HG03521 (cell line): ENCODE measurements at regions not wholly inside any gene's neighbourhood (a gene's known extent, or its start where the extent isn't known, plus 50 kb on each side); places are given as distances from the start of the nearest gene placed in this dataset.
"Not testable (repeated sequence)": the region's sequence is repeated elsewhere in the genome, so short reads cannot be mapped to it uniquely, and the experiment has no call there.

Experiments used
- ATAC-seq: cut with Tn5 transposase; IDR thresholded peaks from one replicate; pipeline ENCODE4 v1.9.1; 2021; ENCODE audit warnings: mild to moderate bottlenecking, moderate library complexity; ENCODE audit not compliant: unreplicated experiment

GRCh38 chr5:21484498-21484889 is 1368.7 kb downstream of the CDH12 start:
- ATAC-seq: not testable (repeated sequence)

DNA sequence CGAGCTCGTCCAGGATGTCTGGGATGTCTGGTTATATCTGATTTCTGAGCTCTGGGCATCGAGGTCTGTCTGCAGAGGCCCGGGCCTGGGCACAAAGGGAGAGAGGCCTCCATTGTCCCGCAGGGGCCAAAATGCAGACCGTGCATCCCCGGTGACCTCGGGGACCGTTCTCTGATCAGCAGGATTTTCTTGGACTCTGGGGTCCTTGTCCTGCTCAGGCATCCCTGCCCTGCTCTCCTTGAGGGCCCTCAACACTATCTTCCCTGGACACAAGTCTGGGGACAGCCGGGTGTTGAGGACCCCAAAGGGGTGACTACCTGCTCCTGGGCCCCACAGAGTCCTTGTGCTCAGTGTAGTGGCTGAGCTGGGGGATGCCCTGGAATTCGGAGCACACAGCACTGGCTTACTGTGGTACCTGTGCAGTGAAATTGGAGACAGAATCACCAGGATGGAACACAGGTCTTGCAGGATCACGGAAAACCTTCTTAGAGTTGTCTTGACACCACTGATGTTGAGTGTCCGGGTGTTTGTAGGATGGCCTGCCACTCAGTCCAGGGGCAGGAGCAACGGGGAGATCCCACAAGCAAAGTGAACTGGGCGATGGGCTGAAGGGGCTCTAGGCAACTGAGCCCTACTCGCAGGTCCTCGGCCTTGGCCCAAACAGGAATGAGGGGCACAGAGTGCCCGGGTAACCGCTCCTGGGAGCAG is 1369.2 kb downstream of the CDH12 start:
- not testable (repeated sequence) for ATAC-seq

DNA sequence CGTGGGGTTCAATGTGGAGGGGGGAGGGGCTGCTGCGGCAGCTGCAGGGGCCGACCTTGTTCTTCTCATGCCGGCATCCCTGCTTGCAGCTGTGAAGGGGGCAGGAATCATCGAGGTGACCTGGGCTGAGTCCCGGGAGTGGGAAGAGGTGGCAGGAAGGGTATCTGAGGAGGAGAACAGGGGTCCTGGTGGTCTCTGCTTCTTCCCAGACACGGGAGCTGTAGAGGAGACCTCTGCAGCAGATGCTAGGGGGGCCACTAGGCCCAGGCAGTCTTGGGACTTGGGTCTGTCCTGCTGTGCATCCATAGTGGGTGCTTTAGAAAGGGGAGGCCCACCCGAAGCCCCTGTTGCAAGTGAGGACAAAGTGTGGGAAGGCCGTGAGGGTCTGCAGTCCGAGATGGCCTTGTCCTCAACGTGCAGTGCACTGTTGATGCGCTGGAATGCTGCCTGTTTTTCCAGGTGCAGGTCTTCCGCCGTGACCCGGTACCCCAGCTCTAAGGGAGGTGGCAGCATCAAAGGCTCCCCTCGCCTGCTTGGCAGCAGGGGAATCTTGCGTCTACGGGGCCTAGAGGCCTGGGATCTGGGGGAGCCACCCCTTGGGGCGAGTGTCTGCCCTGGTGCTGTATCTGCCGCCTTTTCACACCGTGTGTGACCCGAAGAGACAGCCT is 1370.0 kb downstream of the CDH12 start:
- ATAC-seq: not testable (repeated sequence)

DNA sequence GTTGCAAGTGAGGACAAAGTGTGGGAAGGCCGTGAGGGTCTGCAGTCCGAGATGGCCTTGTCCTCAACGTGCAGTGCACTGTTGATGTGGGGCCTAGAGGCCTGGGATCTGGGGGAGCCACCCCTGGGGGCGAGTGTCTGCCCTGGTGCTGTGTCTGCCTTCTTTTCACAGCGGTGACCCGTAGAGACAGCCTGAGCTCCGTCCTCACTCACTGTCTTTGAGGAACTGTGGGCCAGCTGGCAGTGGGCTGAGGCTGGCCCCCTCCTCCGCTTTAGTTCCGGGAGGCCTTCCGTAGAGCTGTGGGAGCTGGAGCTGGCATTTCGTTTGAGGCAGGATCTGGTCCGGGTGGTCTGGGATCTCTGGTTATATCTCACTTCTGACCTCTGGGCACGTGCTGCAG is 1370.6 kb downstream of the CDH12 start:
- ATAC-seq: not testable (repeated sequence)

- ATAC-seq: not testable (repeated sequence)
Observed at GRCh38 chr5:21481320-21482270, 1371.5 kb downstream of the CDH12 start.

DNA sequence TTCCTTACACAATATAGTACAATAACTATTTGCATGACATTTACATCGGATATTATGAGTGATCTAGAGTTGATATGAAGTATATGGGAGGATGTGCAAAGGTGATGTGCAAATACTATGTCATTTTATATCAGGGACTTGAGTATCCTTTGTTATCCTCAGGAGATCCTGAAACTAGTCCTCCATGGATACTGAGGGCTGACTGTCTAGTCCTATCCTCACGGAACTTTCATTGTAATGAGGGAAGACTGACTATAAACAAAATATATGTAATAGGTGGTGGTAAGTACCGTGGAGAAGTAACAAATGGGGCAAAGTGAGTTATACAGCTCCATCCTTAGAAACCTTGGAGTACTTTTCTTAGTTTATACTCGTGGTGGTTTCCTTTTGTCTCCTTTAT is 1373.1 kb downstream of the CDH12 start:
- ATAC-seq: not testable (repeated sequence)

DNA sequence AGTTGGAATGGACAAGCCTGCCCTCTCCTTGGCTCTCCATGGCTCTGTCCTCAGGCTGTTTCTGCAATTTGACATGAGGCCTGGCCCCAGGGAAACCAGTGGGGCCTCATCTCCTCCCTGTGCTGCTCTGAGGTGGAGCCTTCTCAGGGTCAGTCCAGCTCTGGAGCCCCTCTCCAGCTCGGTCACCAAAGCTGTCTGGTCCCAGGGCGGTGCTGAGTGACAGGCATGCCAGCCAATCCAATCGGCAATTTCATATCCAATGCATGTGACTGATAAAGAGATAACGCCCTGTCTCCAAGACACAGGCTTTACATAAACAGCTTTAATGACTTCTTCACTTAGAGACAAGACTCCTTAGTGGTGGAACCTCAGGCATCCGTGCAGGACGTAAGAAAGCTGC is 1379.2 kb downstream of the CDH12 start:
- ATAC-seq: not testable (repeated sequence)

DNA sequence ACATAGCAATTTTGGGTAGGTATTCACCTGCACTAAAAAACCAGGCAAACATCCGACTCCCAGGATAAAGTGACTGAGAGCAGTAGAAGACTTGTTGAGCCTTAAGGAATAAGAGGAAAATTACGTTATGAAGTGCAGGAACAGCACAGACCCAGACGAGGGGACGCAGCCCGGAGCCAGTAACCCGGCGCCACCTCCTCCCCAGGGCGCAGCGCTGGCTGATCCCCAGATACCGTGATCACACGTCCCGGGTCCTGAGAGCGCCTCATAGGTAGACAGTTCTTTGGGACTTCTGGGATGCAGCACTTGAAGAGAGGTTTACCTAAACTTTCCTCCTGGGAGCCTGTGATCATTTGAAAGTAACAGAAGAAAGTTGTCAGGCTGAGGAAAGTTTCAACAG is 1379.7 kb downstream of the CDH12 start:
- not testable (repeated sequence) for ATAC-seq

GRCh38 chr5:21471691-21472090 is 1381.5 kb downstream of the CDH12 start:
- not testable (repeated sequence) for ATAC-seq

DNA sequence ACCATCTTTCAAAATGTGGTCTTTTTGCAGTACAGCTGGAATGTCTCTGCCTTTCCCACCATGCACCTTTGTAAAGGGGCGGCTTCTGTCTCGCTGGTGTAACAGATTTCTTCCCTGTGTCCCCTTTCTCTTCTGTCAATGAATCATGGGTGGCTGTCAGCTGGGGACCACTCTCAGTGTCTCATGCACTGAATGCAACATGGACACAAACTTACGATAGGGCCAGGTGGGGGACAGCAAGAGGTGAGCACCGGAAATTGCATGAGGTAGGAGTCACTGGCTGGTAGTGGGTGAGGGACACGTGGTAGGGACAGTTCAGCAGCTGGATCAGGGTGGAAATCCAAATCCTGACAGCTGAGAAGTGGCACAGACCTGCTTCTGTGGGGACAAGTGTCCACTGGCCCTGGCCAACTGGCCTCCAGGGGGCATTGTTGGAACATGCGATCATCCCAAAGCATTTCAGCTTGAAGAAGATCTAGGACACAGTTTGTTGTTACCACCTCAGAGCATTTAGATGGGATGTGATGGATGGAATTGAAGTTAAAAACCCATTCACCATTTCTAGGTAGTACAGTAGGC is 1383.5 kb downstream of the CDH12 start:
- ATAC-seq: not testable (repeated sequence)

DNA sequence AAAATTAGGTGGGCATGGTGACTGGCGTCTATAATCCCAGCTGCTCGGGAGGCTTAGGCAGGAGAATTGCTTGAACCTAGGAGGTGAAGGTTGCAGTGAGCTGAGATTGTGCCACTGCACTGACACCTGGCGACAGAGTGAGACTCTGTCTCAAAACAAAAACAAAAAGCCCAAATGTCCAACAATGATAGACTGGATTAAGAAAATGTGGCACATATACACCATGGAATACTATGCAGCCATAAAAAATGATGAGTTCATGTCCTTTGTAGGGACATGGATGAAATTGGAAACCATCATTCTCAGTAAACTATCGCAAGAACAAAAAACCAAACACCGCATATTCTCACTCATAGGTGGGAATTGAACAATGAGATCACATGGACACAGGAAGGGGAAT is 1385.6 kb downstream of the CDH12 start:
- ATAC-seq: not testable (repeated sequence)

DNA sequence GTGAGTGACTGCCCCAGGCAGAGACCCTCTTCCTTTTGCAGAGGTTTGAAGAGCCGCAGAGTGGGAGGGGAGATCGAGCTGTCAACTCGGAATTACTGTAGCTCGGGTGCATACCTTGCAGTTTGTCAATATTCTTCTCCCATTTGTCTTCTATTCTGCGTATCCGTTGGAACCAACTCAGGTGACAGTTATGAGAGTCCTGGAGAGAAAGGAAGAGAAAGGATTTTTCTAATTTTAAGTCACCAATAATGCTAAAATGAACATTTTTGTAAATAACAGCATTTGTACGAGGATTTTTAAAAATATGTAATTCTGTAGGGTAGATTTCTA is 1393.4 kb downstream of the CDH12 start:
- not testable (repeated sequence) for ATAC-seq

DNA sequence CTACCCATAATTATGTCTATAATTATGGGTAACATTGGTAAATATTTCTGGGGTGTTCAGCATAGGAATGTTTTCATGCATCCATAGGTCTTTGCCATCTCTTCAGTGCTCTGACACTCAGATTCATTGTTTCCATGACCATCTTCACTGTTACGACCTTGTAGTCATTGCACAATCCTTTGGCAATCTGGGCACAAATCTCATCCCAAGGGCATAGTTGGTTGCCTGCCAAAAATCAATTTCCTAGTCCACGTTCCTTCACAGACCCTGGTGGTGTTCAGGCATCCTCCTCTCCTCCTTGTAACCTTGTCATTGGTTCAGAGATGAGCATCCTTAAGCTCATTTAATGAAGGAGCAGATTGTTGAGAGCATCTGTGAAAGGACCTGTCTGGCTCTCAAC is 1400.7 kb downstream of the CDH12 start:
- ATAC-seq: no peak

GRCh38 chr5:21432646-21433045 is 1420.5 kb downstream of the CDH12 start:
- no peak for ATAC-seq

GRCh38 chr5:21424907-21425306 is 1428.2 kb downstream of the CDH12 start:
- no peak for ATAC-seq

DNA sequence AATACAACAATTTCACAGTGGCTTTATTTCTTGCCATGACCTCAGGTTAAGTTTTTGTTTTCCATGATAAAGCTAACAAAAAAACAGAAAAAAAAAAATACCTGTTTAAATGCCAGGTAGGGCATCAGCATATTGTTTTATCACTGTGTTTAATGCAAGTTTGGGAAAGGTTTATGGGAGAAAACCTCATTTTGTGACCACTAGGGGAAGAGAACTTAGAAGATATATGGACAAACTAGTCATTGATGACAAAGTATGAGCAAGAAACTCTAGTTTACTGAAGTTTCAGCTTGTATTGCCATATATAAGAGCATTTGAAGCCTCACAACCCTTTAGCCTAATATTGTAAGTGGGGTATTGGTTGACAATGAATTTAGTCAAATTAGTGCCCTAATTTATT is 1431.4 kb upstream of the CDH18 start:
- ATAC-seq: no peak

DNA sequence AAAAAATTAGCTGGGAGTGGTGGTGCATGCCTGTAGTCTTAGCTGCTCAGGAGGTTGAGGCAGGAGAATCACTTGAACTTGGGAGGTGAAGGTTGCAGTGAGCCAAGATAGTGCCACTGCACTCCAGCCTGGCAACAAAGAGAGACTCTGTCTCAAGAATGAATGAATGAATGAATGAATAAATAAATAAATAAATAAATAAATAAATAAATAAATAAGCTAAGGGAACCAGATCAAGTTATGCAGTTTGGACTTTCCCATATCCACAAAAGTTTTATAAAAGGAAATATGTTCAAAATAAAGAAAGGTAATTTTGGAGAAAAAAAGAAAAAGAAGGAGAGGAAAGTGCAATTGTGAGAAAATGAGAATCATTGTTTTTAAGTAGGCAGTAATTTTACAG is 1414.1 kb upstream of the CDH18 start:
- not testable (repeated sequence) for ATAC-seq

DNA sequence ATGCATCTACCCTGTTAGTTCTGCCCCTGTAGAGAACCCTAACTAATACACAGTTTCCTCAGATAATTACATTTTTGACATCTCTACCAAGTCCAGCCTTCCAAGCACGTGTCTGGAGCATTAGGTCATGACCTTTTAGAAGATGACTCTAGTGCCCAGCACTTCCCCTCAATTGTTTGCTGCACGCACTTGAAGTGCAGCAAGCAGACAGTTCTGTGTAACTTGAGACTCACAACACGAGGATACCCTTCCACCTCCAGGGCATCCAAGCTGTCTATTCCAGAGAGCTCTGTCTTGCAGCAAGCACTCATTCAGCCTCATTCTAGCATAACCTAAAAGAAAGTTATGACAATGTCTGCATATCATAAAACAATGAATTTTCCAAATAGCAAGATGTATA is 1410.5 kb upstream of the CDH18 start:
- no peak for ATAC-seq

DNA sequence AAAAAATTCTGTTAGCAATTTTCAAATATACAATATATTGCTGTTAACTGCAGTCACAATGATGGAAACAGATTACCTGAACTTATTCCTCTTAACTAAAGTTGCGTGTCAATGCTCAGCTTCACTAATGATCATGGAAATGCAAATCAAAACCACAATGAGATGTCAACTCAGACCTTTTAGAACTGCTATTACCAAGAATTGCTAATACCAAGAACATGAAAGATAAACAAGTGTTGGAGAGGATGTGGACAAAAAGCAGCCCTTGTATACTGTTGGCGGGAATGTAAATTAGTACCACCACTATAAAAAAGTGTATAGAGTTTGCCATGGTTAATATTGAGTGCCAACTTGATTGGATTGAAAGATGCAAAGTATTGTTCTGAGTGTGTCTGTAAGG is 1409.7 kb upstream of the CDH18 start:
- ATAC-seq: no peak

DNA sequence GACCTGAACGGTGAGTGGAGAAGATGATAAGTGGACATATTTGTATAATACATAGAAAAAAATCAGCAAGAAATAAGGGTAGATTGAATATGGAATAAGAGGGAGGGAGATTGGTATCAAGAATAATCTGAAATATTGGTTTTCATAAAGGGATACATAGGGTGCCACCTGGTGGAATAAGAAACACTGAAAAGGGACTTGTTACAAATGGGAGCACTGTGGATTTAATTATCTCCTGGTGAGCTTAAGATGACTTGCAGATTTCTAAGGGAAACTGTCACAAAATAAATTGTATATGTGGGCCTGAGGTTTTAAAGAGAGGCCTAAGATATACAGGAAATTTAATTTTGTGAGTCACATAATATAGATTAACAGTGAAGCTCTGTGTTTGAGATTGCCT is 1403.5 kb upstream of the CDH18 start:
- ATAC-seq: no peak

DNA sequence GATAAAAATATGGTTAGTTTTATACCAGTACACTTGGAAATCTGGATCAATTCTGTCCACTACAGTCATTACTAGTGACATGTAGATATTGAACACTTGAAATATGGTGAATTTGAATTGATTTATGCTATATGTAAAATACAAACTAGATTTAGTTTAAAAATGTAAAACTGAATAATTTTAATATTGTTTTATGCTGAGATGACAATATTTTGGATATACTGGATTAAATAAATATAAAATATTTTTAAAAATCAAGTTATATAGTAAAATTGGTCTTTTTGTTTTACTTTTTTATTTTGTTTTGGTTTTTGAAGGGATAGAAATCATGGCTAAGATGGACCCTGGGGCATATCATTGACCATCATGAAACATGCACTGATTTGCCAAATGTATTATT is 1372.8 kb upstream of the CDH18 start:
- not testable (repeated sequence) for ATAC-seq
